Liver (tissue), 3 donors: ENCODE measurements at regions not wholly inside any gene's neighbourhood (a gene's known extent, or its start where the extent isn't known, plus 50 kb on each side); places are given as distances from the start of the nearest gene placed in this dataset.

Source experiments
- EGR1 ChIP-seq, 2 donors: IDR thresholded peaks; 2 replicates each; pipeline ENCODE4 v1.6.1; 2016 to 2018; ENCODE audit warnings: antibody characterized with exemption in 2 of 2, low read depth in 2 of 2
- FOXA1 ChIP-seq: IDR thresholded peaks from 2 replicates; pipeline ENCODE4 v1.6.1; 2016; ENCODE audit warnings: antibody characterized with exemption
- FOXA2 ChIP-seq: IDR thresholded peaks from 2 replicates; pipeline ENCODE4 v1.6.1; 2016; ENCODE audit warnings: antibody characterized with exemption
- GABPA ChIP-seq, 2 donors: IDR thresholded peaks in 1 of 2; conservative IDR thresholded peaks in 1 of 2; 2 replicates each; pipeline ENCODE4 v1.6.1; 2016; ENCODE audit warnings: antibody characterized with exemption in 2 of 2, mild to moderate bottlenecking in 1 of 2, moderate library complexity in 1 of 2
- RAD21 ChIP-seq, 2 donors: IDR thresholded peaks; 2 replicates each; pipeline ENCODE4 v1.6.1; 2016; ENCODE audit warnings: antibody characterized with exemption in 2 of 2, mild to moderate bottlenecking in 2 of 2
- TF ChIP-seq, protein P1 (sequence below): fragments of 150-350 bp; IDR thresholded peaks from 2 replicates; pipeline ENCODE4 v1.5.1; 2017; ENCODE audit warnings: improper control_type of control experiment, low read depth, low read length; ENCODE audit not compliant: missing input control
- TF ChIP-seq, protein P2 (sequence below): IDR thresholded peaks from 2 replicates; pipeline ENCODE4 v1.6.1; 2016; ENCODE audit warnings: antibody characterized with exemption
- TF ChIP-seq, protein P3 (sequence below): IDR thresholded peaks from 2 replicates; pipeline ENCODE4 v1.6.1; 2016; ENCODE audit warnings: antibody characterized with exemption
- donor health status: healthy.
- donor health status: healthy.

DNA sequence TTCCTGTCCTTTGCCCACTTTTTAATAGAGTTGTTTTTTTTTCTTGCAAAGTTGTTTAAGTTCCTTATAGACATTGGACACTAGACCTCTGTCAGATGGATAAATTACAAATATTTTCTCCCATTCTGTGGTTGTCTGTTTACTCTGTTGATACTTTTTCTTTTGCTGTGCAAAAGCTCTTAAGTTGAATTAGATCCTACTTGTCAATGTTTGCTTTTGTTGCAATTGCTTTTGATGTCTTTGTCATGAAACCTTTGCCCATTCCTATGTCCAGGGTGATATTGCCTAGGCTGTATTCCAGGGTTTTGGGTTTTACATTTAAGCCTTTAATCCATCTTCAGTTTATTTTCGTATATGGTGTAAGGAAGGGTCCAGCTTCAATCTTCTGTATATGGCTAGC is 76.9 kb upstream of the AGR3 start:
- TF ChIP-seq, protein P1, sequence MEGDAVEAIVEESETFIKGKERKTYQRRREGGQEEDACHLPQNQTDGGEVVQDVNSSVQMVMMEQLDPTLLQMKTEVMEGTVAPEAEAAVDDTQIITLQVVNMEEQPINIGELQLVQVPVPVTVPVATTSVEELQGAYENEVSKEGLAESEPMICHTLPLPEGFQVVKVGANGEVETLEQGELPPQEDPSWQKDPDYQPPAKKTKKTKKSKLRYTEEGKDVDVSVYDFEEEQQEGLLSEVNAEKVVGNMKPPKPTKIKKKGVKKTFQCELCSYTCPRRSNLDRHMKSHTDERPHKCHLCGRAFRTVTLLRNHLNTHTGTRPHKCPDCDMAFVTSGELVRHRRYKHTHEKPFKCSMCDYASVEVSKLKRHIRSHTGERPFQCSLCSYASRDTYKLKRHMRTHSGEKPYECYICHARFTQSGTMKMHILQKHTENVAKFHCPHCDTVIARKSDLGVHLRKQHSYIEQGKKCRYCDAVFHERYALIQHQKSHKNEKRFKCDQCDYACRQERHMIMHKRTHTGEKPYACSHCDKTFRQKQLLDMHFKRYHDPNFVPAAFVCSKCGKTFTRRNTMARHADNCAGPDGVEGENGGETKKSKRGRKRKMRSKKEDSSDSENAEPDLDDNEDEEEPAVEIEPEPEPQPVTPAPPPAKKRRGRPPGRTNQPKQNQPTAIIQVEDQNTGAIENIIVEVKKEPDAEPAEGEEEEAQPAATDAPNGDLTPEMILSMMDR: no peak
- TF ChIP-seq GABPA (IDR thresholded peaks at IDR 0.05 in 1 of 2, conservative IDR thresholded peaks at IDR 0.05 in 1 of 2): no peak
- TF ChIP-seq RAD21 (IDR thresholded peaks at IDR 0.05): peak in 1 of 2 donors; percentile 4
- TF ChIP-seq FOXA2: peak; percentile 39
- TF ChIP-seq, protein P2, sequence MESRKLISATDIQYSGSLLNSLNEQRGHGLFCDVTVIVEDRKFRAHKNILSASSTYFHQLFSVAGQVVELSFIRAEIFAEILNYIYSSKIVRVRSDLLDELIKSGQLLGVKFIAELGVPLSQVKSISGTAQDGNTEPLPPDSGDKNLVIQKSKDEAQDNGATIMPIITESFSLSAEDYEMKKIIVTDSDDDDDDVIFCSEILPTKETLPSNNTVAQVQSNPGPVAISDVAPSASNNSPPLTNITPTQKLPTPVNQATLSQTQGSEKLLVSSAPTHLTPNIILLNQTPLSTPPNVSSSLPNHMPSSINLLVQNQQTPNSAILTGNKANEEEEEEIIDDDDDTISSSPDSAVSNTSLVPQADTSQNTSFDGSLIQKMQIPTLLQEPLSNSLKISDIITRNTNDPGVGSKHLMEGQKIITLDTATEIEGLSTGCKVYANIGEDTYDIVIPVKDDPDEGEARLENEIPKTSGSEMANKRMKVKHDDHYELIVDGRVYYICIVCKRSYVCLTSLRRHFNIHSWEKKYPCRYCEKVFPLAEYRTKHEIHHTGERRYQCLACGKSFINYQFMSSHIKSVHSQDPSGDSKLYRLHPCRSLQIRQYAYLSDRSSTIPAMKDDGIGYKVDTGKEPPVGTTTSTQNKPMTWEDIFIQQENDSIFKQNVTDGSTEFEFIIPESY: no peak
- no peak for TF ChIP-seq EGR1 (IDR thresholded peaks at IDR 0.05; ENCODE audit: low read depth in 2 of 2)
- TF ChIP-seq, protein P3, sequence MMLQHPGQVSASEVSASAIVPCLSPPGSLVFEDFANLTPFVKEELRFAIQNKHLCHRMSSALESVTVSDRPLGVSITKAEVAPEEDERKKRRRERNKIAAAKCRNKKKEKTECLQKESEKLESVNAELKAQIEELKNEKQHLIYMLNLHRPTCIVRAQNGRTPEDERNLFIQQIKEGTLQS: no peak
- TF ChIP-seq FOXA1: no peak
